HCT116 (cell line): ENCODE measurements at regions not wholly inside any gene's neighbourhood (a gene's known extent, or its start where the extent isn't known, plus 50 kb on each side); places are given as distances from the start of the nearest gene placed in this dataset.

ENCODE experiments used
- ATAC-seq: fragments of 200-7000 bp; cut with Tn5 transposase; 2 replicates; pipeline ENCODE4 v1.9.1; 2020; ENCODE audit warnings: mild to moderate bottlenecking, moderate library complexity
- BruUV-seq: library from RNA; stranded (reverse); fragments of 400-500 nt; replicated peaks from 2 replicates; lab custom pipeline; 2021; lab: Mats Ljungman, UMichigan
- CTCF ChIA-PET: fragments of 300-600 bp; sonication (Branson Sonifier 250); formaldehyde crosslinking; loops from one replicate; lab custom pipeline; 2021; ENCODE audit warnings: antibody characterized with exemption; lab: Charles Lee
- POLR2A ChIA-PET: fragments of 300-600, 350-600 bp; sonication (Branson Sonifier 250); formaldehyde crosslinking; loops from one replicate; lab custom pipeline; 2021; ENCODE audit warnings: antibody characterized with exemption; lab: Charles Lee
- RAD21 ChIA-PET, 2 experiments: fragments of 300-600 bp; sonication (Branson Sonifier 250); formaldehyde crosslinking; loops; one replicate each; lab custom pipeline; 2023; ENCODE audit warnings: low total read pairs in 2 of 2; ENCODE audit not compliant: uncharacterized antibody in 2 of 2, unreplicated experiment in 2 of 2, low non-redundant PET in 1 of 2; lab: Charles Lee
- DNase-seq: peaks from one replicate; pipeline ENCODE4 v3.0.0-alpha.2; 2010; ENCODE audit warnings: low read depth, low spot score
- H2AFZ ChIP-seq: fragments of 200-600 bp; shearing (Covaris generic), sonication (generic); 2 replicates; pipeline ENCODE4 v1.6.1; 2017; ENCODE audit warnings: low read depth, mixed run types, mixed read lengths, antibody characterized with exemption, low read length; ENCODE audit not compliant: poor library complexity, severe bottlenecking
- H3K27ac ChIP-seq: 2 replicates; pipeline ENCODE4 v1.5.1; 2012; ENCODE audit warnings: low read depth, low read length
- H3K27me3 ChIP-seq: fragments of 200-600 bp; sonication (generic); 2 replicates; pipeline ENCODE4 v1.6.1; 2016; ENCODE audit warnings: mixed run types, low read length, mixed read lengths; ENCODE audit not compliant: insufficient read depth
- H3K36me3 ChIP-seq, 2 experiments: fragments of 200-500 bp in 1 of 2; fragments of 200-600 bp in 1 of 2; sonication (Bioruptor generic) in 1 of 2; sonication (generic) in 1 of 2; 2 replicates each; pipeline versions ENCODE4 v1.5.1 to v1.6.1; 2014 to 2016; ENCODE audit warnings: low read length in 2 of 2, inconsistent platforms in 1 of 2, mixed read lengths in 1 of 2, mixed run types in 1 of 2; ENCODE audit not compliant: insufficient read depth in 2 of 2, control insufficient read depth in 1 of 2
- H3K4me1 ChIP-seq, 2 experiments: fragments of 200-600 bp in 1 of 2; sonication (generic) in 1 of 2; 2 replicates each; pipeline versions ENCODE4 v1.5.1 to v1.6.1; 2012 to 2017; ENCODE audit warnings: low read length in 2 of 2, inconsistent platforms in 1 of 2, mild to moderate bottlenecking in 1 of 2, mixed read lengths in 1 of 2, mixed run types in 1 of 2, moderate library complexity in 1 of 2; ENCODE audit not compliant: insufficient read depth in 2 of 2, control insufficient read depth in 1 of 2
- H3K4me2 ChIP-seq: fragments of 200-600 bp; sonication (generic); 2 replicates; pipeline ENCODE4 v1.6.1; 2017; ENCODE audit warnings: mixed run types, low read length, mixed read lengths
- H3K4me3 ChIP-seq, 2 experiments: fragments of 200-600 bp in 1 of 2; sonication (generic) in 1 of 2; replicated peaks in 1 of 2; 2 replicates each; pipeline ENCODE4 v1.5.1; 2011 to 2016; ENCODE audit warnings: low read length in 2 of 2, control low read depth in 1 of 2, low read depth in 1 of 2, mild to moderate bottlenecking in 1 of 2, mixed read lengths in 1 of 2, mixed run types in 1 of 2
- H3K79me2 ChIP-seq: fragments of 200-600 bp; sonication (generic); 2 replicates; pipeline ENCODE4 v1.6.1; 2017; ENCODE audit warnings: mild to moderate bottlenecking, mixed run types, low read length, moderate library complexity, mixed read lengths; ENCODE audit not compliant: insufficient read depth
- H3K9ac ChIP-seq: fragments of 200-600 bp; sonication (generic); 2 replicates; pipeline ENCODE4 v1.6.1; 2016; ENCODE audit warnings: low read length, mixed read lengths
- H3K9me2 ChIP-seq: fragments of 200-600 bp; sonication (generic), shearing (Covaris generic); 2 replicates; pipeline ENCODE4 v1.6.1; 2017; ENCODE audit warnings: mixed run types, mild to moderate bottlenecking, moderate library complexity; ENCODE audit not compliant: insufficient read depth
- H3K9me3 ChIP-seq, 2 experiments: fragments of 200-500 bp in 1 of 2; fragments of 200-600 bp in 1 of 2; sonication (Bioruptor generic) in 1 of 2; sonication (generic) in 1 of 2; 2 replicates each; pipeline ENCODE4 v1.6.1; 2014 to 2017; ENCODE audit warnings: low read length in 2 of 2, mixed read lengths in 2 of 2, inconsistent platforms in 1 of 2, low read depth in 1 of 2, mild to moderate bottlenecking in 1 of 2, mixed run types in 1 of 2, moderate library complexity in 1 of 2; ENCODE audit not compliant: control insufficient read depth in 1 of 2, insufficient read depth in 1 of 2
- H4K20me1 ChIP-seq: fragments of 200-600 bp; sonication (generic), shearing (Covaris generic); 2 replicates; pipeline ENCODE4 v1.6.1; 2017; ENCODE audit warnings: mixed run types, mild to moderate bottlenecking, moderate library complexity; ENCODE audit not compliant: insufficient read depth
- CBX3 ChIP-seq: IDR thresholded peaks from 2 replicates; pipeline ENCODE4 v1.6.1; 2012; ENCODE audit warnings: low read depth
- CEBPB ChIP-seq: IDR thresholded peaks from 2 replicates; pipeline ENCODE4 v1.6.1; 2012; ENCODE audit warnings: low read depth
- ELF1 ChIP-seq: IDR thresholded peaks from 2 replicates; pipeline ENCODE4 v1.6.1; 2012; ENCODE audit warnings: low read depth, borderline replicate concordance
- EZH2 ChIP-seq: fragments of 200-600 bp; sonication (generic); IDR thresholded peaks from 2 replicates; pipeline ENCODE4 v1.6.1; 2017; ENCODE audit warnings: antibody characterized with exemption, mixed run types
- EZH2phosphoT487 ChIP-seq: fragments of 200-600 bp; IDR thresholded peaks from 2 replicates; pipeline ENCODE4 v1.6.1; 2018; ENCODE audit warnings: antibody characterized with exemption, borderline replicate concordance
- FOSL1 ChIP-seq: IDR thresholded peaks from 2 replicates; pipeline ENCODE4 v1.6.1; 2012; ENCODE audit warnings: low read depth
- MAX ChIP-seq: IDR thresholded peaks from 2 replicates; pipeline ENCODE4 v1.6.1; 2012
- SIN3A ChIP-seq: IDR thresholded peaks from 2 replicates; pipeline ENCODE4 v1.6.1; 2012; ENCODE audit warnings: low read depth
- TCF7L2 ChIP-seq: IDR thresholded peaks from 2 replicates; pipeline ENCODE4 v1.7.0; 2011; ENCODE audit warnings: borderline replicate concordance, inconsistent platforms; ENCODE audit not compliant: insufficient read depth, insufficient read length; ENCODE audit errors: extremely low read depth
- ZFX ChIP-seq: fragments of 450-650 bp; IDR thresholded peaks from 2 replicates; pipeline ENCODE4 v1.6.1; 2017
- intact Hi-C: fragments of 100-400 bp; cut with micrococcal nuclease; formaldehyde crosslinking; loops from 2 replicates; pipeline ENCODE4 v1.10.0; 2022

- TF ChIP-seq ELF1 (no peak), FOSL1 (no peak), MAX (no peak), EZH2phosphoT487 (no peak), EZH2 (no peak)
Observed at GRCh38 chr18:78487649-78488048, 492.0 kb upstream of the SALL3 start (continued).

- POLR2A ChIA-PET = no interaction called here
- no TSS peak for BruUV-seq
- Histone ChIP-seq H3K27me3 (no peaks in the 10 kb centered on the region), H3K9ac (no peak overlapping the region), H3K4me3 (no peak overlapping the region), H3K36me3 (no peaks in the 10 kb centered on the region), H3K27ac (no peak overlapping the region), H3K9me2 (no peaks in the 10 kb centered on the region)
- TF ChIP-seq SIN3A (no peak), TCF7L2 (no peak), CEBPB (no peak), ZFX (no peak), EZH2phosphoT487 (no peak), CBX3 (no peak)
- TF ChIP-seq, all 23 proteins: peak for 0
- Histone ChIP-seq H3K9me3 (peaks cover 12 to 15% of the 10 kb centered on the region in 2 experiments; a peak in 2 of 4 replicates), H3K79me2 (no peaks in the 10 kb centered on the region), H2AFZ (no peak overlapping the region), H3K4me2 (no peak overlapping the region), H3K4me1 (peaks cover 0 to 8% of the 10 kb centered on the region in 2 experiments; a peak in 2 of 4 replicates), H4K20me1 (no peaks in the 10 kb centered on the region)
- intact Hi-C loops = no loop called here
- no peak for DNase-seq
- ATAC-seq = no peak
- ChIA-PET RAD21 (no interaction called here), CTCF (no interaction called here)
Observed at GRCh38 chr18:78492064-78492812, 487.4 kb upstream of the SALL3 start.
